SK-N-SH (cell line): ENCODE measurements at regions not wholly inside any gene's neighbourhood (a gene's known extent, or its start where the extent isn't known, plus 50 kb on each side); places are given as distances from the start of the nearest gene placed in this dataset.

ENCODE experiments used
- CHD2 ChIP-seq: fragments of 150-350 bp; IDR thresholded peaks from 2 replicates; pipeline ENCODE4 v1.6.1; 2018; ENCODE audit warnings: low read length; ENCODE audit not compliant: partially characterized antibody
- EP300 ChIP-seq, 2 experiments: IDR thresholded peaks; 2 replicates each; pipeline versions ENCODE4 v1.4.0 to v1.6.1; 2012; ENCODE audit warnings: borderline replicate concordance in 1 of 2, low read depth in 1 of 2, low read length in 1 of 2
- GABPA ChIP-seq: IDR thresholded peaks from 2 replicates; pipeline ENCODE4 v1.4.0; 2012; ENCODE audit warnings: low read depth, mild to moderate bottlenecking
- JUND ChIP-seq: IDR thresholded peaks from 2 replicates; pipeline ENCODE4 v1.4.0; 2012
- MXI1 ChIP-seq: IDR thresholded peaks from 2 replicates; pipeline ENCODE4 v1.6.1; 2012; ENCODE audit warnings: mild to moderate bottlenecking, low read depth, low read length, improper control_type of control experiment
- POLR2AphosphoS5 ChIP-seq: IDR thresholded peaks from 2 replicates; pipeline ENCODE4 v1.6.1; 2012; ENCODE audit warnings: low read depth, low read length
- REST ChIP-seq: IDR thresholded peaks from 2 replicates; pipeline ENCODE4 v1.6.1; 2012; ENCODE audit warnings: mild to moderate bottlenecking, low read depth, low read length, moderate library complexity
- RFX5 ChIP-seq: IDR thresholded peaks from 2 replicates; pipeline ENCODE4 v1.6.1; 2012; ENCODE audit warnings: mild to moderate bottlenecking, improper control_type of control experiment, low read length
- SIN3A ChIP-seq: IDR thresholded peaks from 2 replicates; pipeline ENCODE4 v1.6.1; 2012; ENCODE audit warnings: low read depth, mild to moderate bottlenecking, low read length, moderate library complexity, borderline replicate concordance
- TAF1 ChIP-seq: IDR thresholded peaks from 2 replicates; pipeline ENCODE4 v1.6.1; 2012; ENCODE audit warnings: low read depth, mild to moderate bottlenecking, low read length, moderate library complexity, borderline replicate concordance
- YY1 ChIP-seq: IDR thresholded peaks from 2 replicates; pipeline ENCODE4 v1.4.0; 2012; ENCODE audit warnings: low read depth, mild to moderate bottlenecking
- TF ChIP-seq, protein P1 (sequence below): fragments of 200-600 bp; sonication (generic); IDR thresholded peaks from 2 replicates; pipeline ENCODE4 v1.6.1; 2017; ENCODE audit warnings: antibody characterized with exemption, mild to moderate bottlenecking, moderate library complexity
- TF ChIP-seq, protein P2 (sequence below): IDR thresholded peaks from 2 replicates; pipeline ENCODE4 v1.4.0; 2012; ENCODE audit warnings: low read depth, borderline replicate concordance

GRCh38 chr13:54383604-54384003, 1355.0 kb downstream of the OLFM4 start:
- no peak for TF ChIP-seq RFX5
- no peak for TF ChIP-seq MXI1
- no peak for TF ChIP-seq CHD2
- TF ChIP-seq, protein P1, sequence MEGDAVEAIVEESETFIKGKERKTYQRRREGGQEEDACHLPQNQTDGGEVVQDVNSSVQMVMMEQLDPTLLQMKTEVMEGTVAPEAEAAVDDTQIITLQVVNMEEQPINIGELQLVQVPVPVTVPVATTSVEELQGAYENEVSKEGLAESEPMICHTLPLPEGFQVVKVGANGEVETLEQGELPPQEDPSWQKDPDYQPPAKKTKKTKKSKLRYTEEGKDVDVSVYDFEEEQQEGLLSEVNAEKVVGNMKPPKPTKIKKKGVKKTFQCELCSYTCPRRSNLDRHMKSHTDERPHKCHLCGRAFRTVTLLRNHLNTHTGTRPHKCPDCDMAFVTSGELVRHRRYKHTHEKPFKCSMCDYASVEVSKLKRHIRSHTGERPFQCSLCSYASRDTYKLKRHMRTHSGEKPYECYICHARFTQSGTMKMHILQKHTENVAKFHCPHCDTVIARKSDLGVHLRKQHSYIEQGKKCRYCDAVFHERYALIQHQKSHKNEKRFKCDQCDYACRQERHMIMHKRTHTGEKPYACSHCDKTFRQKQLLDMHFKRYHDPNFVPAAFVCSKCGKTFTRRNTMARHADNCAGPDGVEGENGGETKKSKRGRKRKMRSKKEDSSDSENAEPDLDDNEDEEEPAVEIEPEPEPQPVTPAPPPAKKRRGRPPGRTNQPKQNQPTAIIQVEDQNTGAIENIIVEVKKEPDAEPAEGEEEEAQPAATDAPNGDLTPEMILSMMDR, result no peak
- no peak for TF ChIP-seq EP300 (IDR thresholded peaks at IDR 0.05; ENCODE audit: borderline replicate concordance in 1 of 2, low read depth in 1 of 2, low read length in 1 of 2)
- no peak for TF ChIP-seq TAF1
- TF ChIP-seq, protein P2, sequence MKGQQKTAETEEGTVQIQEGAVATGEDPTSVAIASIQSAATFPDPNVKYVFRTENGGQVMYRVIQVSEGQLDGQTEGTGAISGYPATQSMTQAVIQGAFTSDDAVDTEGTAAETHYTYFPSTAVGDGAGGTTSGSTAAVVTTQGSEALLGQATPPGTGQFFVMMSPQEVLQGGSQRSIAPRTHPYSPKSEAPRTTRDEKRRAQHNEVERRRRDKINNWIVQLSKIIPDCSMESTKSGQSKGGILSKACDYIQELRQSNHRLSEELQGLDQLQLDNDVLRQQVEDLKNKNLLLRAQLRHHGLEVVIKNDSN, result no peak
- TF ChIP-seq REST, result no peak
- no peak for TF ChIP-seq POLR2AphosphoS5
- no peak for TF ChIP-seq GABPA
- TF ChIP-seq SIN3A, result no peak
- no peak for TF ChIP-seq JUND
- no peak for TF ChIP-seq YY1
